ENCODE measurements at regions not wholly inside any gene's neighbourhood (a gene's known extent, or its start where the extent isn't known, plus 50 kb on each side); places are given as distances from the start of the nearest gene placed in this dataset.

DNA sequence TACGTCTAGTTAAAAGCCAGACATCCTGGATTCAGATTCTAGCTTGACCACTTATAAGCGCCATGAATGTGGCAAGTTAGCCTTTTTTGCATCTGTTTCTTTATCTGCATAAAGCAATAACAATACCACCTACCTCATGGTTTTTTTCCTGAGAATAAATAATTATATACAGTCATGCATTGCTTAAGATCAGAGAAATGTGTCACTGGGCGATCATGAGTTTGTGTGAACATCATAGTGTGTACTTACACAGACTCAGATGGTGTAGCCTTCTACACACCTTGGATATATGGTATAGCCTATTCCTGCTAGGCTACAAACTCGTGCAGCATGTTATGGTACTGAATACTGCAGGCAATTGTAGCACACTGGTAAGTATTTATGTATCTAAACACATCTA is 84.7 kb upstream of the PELI1 start:
- no peak for DNase-seq (ENCODE audit: low spot score in 2 of 2, unreplicated experiment in 2 of 2)
- TF ChIP-seq, protein P1, sequence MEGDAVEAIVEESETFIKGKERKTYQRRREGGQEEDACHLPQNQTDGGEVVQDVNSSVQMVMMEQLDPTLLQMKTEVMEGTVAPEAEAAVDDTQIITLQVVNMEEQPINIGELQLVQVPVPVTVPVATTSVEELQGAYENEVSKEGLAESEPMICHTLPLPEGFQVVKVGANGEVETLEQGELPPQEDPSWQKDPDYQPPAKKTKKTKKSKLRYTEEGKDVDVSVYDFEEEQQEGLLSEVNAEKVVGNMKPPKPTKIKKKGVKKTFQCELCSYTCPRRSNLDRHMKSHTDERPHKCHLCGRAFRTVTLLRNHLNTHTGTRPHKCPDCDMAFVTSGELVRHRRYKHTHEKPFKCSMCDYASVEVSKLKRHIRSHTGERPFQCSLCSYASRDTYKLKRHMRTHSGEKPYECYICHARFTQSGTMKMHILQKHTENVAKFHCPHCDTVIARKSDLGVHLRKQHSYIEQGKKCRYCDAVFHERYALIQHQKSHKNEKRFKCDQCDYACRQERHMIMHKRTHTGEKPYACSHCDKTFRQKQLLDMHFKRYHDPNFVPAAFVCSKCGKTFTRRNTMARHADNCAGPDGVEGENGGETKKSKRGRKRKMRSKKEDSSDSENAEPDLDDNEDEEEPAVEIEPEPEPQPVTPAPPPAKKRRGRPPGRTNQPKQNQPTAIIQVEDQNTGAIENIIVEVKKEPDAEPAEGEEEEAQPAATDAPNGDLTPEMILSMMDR (IDR thresholded peaks at IDR 0.05; ENCODE audit: unreplicated experiment) = no peak
- Mint-ChIP-seq H3K36me3 (no peaks in the 10 kb centered on the region), H3K9me3 (no peaks in the 10 kb centered on the region), H3K4me3 (peak overlapping the region; percentile 74), H3K4me1 (peaks cover 53% of the 10 kb centered on the region), H3K27ac (peak overlapping the region; percentile 99), H3K27me3 (ENCODE audit: low read depth) (no peaks in the 10 kb centered on the region)

DNA sequence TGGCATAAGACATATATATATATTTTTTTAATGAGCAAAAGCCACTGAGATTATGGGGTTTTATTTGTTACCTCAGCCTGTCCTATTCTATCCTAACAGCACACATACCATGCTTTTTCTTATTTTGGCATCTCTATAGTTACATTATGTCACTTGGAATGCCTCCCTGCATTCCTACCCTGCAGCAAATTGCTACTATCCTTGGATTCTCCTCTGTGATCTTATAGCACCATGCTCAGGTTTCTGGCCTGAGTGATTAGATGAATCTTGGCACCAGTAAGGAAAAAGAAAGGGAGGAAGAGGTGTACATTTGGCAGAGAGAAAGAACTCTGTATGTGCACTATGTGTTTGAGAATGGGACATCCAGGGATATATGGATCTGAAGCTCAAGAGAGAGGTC is 86.3 kb upstream of the PELI1 start:
- H3K27ac Mint-ChIP-seq = peak overlapping the region; percentile 8
- peaks cover 56% of the 10 kb centered on the region for H3K4me1 Mint-ChIP-seq
- no peak overlapping the region for H3K4me3 Mint-ChIP-seq
- DNase-seq (ENCODE audit: low spot score in 2 of 2, unreplicated experiment in 2 of 2) = no peak
- no peaks in the 10 kb centered on the region for H3K9me3 Mint-ChIP-seq
- TF ChIP-seq, protein P1 (IDR thresholded peaks at IDR 0.05; ENCODE audit: unreplicated experiment) = no peak
- H3K36me3 Mint-ChIP-seq = peaks cover 3% of the 10 kb centered on the region
- no peaks in the 10 kb centered on the region for H3K27me3 Mint-ChIP-seq (ENCODE audit: low read depth)

DNA sequence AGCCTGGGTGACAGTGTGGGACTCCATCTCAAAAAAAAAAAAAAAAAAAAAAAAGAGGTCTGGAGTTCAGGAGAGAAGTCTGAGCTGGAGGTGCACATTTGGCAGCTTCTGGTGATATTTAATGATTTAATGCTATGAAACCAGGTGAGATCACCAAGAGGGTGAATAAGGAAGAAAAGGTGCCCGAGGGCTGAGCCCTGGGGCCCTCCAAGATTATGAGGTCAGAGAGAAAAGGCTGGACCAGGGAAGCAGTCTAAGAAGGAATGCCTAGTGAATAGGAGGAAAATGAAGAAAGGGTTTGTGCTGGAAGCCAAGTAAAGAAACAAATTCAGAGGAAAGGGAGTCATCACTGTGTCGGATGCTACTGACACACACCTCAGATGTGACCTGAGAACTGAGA is 88.0 kb upstream of the PELI1 start:
- peaks cover 56% of the 10 kb centered on the region for H3K4me1 Mint-ChIP-seq
- H3K36me3 Mint-ChIP-seq = peaks cover 5% of the 10 kb centered on the region
- H3K27ac Mint-ChIP-seq = no peak overlapping the region
- H3K27me3 Mint-ChIP-seq (ENCODE audit: low read depth) = no peaks in the 10 kb centered on the region
- TF ChIP-seq, protein P1 (IDR thresholded peaks at IDR 0.05; ENCODE audit: unreplicated experiment) = no peak
- H3K4me3 Mint-ChIP-seq = no peak overlapping the region
- no peaks in the 10 kb centered on the region for H3K9me3 Mint-ChIP-seq
- no peak for DNase-seq (ENCODE audit: low spot score in 2 of 2, unreplicated experiment in 2 of 2)

DNA sequence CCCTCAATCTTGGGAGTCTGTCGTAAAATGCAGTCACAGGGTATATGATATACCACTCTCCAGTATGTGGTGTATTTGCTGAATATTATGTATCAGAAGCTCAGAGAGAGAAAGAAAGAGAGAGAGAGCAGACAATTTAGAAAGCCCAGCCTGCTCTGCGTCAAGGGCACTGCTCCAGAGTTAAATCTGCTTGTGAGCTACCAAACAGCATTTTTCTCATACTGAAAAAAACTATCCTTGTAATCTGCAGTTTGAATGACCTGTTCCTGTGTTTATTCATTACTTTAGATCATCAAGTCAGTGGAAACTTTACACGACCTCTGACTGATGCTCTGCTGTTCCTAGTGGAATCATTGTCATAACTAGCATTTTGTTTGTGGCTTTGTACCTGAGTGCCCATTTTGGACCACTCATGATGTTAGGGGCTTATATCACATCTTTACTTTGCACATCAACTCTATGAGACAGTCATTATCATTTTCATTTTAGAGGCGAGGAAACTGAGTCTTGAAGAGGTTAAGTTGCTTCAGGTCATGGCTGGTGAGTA is 89.2 kb upstream of the PELI1 start:
- Mint-ChIP-seq H3K4me1 (peaks cover 44% of the 10 kb centered on the region), H3K9me3 (no peaks in the 10 kb centered on the region)

DNA sequence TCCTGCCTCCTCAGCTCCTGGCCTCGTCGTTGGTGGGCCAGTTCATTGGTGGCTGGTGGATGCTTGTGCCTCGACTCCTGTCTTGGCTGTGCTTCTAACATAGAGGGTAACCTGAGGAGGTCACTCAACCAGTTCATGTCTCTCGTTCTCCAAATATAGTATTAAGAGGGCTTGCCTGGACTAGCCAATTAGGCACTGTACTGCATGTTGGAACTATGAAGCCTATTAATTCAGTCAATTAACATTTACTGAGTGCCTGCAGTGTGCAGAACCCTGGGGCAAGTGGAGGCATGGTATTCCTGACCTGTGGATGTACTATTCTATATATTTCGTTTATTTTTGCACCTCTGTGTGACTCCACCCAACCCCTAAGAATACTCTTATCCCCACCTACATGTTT is 89.9 kb upstream of the PELI1 start:
- H3K27ac Mint-ChIP-seq = peak overlapping the region; percentile 60
- no peak for DNase-seq (ENCODE audit: low spot score in 2 of 2, unreplicated experiment in 2 of 2)
- H3K9me3 Mint-ChIP-seq = no peaks in the 10 kb centered on the region
- H3K36me3 Mint-ChIP-seq = peaks cover 5% of the 10 kb centered on the region
- TF ChIP-seq, protein P1 (IDR thresholded peaks at IDR 0.05; ENCODE audit: unreplicated experiment) = no peak
- no peak overlapping the region for H3K4me3 Mint-ChIP-seq
- peaks cover 39% of the 10 kb centered on the region for H3K4me1 Mint-ChIP-seq
- no peaks in the 10 kb centered on the region for H3K27me3 Mint-ChIP-seq (ENCODE audit: low read depth)

More for the DNA sequence above, 89.2 kb upstream of the PELI1 start:
- peak overlapping the region; percentile 60 for H3K27ac Mint-ChIP-seq
- no peak for DNase-seq (ENCODE audit: low spot score in 2 of 2, unreplicated experiment in 2 of 2)
- TF ChIP-seq, protein P1 (IDR thresholded peaks at IDR 0.05; ENCODE audit: unreplicated experiment) = no peak
- H3K36me3 Mint-ChIP-seq = peaks cover 5% of the 10 kb centered on the region
- H3K27me3 Mint-ChIP-seq (ENCODE audit: low read depth) = no peaks in the 10 kb centered on the region
- H3K4me3 Mint-ChIP-seq = no peak overlapping the region

DNA sequence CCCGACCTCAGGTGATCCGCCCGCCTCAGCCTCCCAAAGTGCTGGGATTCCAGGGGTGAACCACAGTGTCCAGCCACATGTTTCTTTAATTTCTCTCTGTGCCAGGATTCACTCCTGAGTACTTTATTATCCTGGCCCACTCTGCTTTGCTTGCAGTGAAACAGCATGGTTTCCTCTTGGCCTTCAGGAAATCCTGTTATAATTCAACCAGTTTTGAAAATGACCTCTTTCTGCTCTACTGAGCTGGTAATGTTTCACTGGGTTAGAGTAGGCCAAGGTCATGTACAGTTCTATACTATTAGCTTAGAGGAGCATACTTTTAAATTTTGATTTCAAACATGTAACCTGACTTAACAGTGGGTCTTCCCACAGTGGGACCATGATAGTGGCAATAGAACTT is 90.6 kb upstream of the PELI1 start:
- TF ChIP-seq, protein P1 (IDR thresholded peaks at IDR 0.05; ENCODE audit: unreplicated experiment) = no peak
- no peak for DNase-seq (ENCODE audit: low spot score in 2 of 2, unreplicated experiment in 2 of 2)
- Mint-ChIP-seq H3K36me3 (peaks cover 5% of the 10 kb centered on the region), H3K4me1 (peaks cover 36% of the 10 kb centered on the region), H3K4me3 (no peak overlapping the region), H3K27me3 (ENCODE audit: low read depth) (no peaks in the 10 kb centered on the region), H3K9me3 (no peaks in the 10 kb centered on the region), H3K27ac (no peak overlapping the region)
